ENCODE measurements at regions not wholly inside any gene's neighbourhood (a gene's known extent, or its start where the extent isn't known, plus 50 kb on each side); places are given as distances from the start of the nearest gene placed in this dataset.

GRCh38 chr19:32061315-32061714 lies 284.1 kb upstream of the ZNF507 start:
- Histone ChIP-seq H3K36me3 (ENCODE audit: insufficient read depth, low read length) (no peaks in the 10 kb centered on the region), H3K4me3 (ENCODE audit: insufficient read depth, low read depth, low read length) (no peak overlapping the region), H3K9me3 (ENCODE audit: insufficient read depth, low read depth, low read length) (no peaks in the 10 kb centered on the region), H3K79me2 (ENCODE audit: insufficient read depth, low read length) (no peaks in the 10 kb centered on the region), H2AFZ (ENCODE audit: low read depth, low read length) (no peak overlapping the region), H3K27me3 (ENCODE audit: insufficient read depth, low read length) (no peaks in the 10 kb centered on the region), H3K9ac (ENCODE audit: low read length) (no peak overlapping the region), H3K27ac (ENCODE audit: low read depth, low read length) (no peak overlapping the region), H3K4me1 (ENCODE audit: insufficient read depth, low read length) (no peaks in the 10 kb centered on the region), H4K20me1 (ENCODE audit: insufficient read depth, low read length) (no peaks in the 10 kb centered on the region), H3K4me2 (ENCODE audit: low read length) (no peak overlapping the region)
- Mint-ChIP-seq H3K27ac (ENCODE audit: unreplicated experiment) (no peak overlapping the region), H3K4me3 (ENCODE audit: unreplicated experiment) (no peak overlapping the region), H3K9me3 (ENCODE audit: unreplicated experiment) (no peaks in the 10 kb centered on the region), H3K27me3 (ENCODE audit: low read depth, unreplicated experiment) (peaks cover 23% of the 10 kb centered on the region), H3K36me3 (ENCODE audit: low read depth, unreplicated experiment) (no peaks in the 10 kb centered on the region), H3K4me1 (ENCODE audit: low read depth, unreplicated experiment) (no peaks in the 10 kb centered on the region)
- FAIRE-seq (no peak), DNase-seq (ENCODE audit: low read depth) (no peak)
- TF ChIP-seq EZH2 (IDR thresholded peaks at IDR 0.05; ENCODE audit: insufficient read depth, low read length) (no peak), CTCF (IDR thresholded peaks at IDR 0.05; ENCODE audit: insufficient read depth, low read depth, low read length) (no peak)

GRCh38 chr19:32063601-32064000 lies 281.8 kb upstream of the ZNF507 start:
- no peak for FAIRE-seq

More at GRCh38 chr19:32063601-32064000, 281.8 kb upstream of the ZNF507 start:
- Histone ChIP-seq H3K36me3 (ENCODE audit: insufficient read depth, low read length) (no peaks in the 10 kb centered on the region), H3K4me2 (ENCODE audit: low read length) (no peak overlapping the region), H3K79me2 (ENCODE audit: insufficient read depth, low read length) (no peaks in the 10 kb centered on the region), H3K27me3 (ENCODE audit: insufficient read depth, low read length) (no peaks in the 10 kb centered on the region), H2AFZ (ENCODE audit: low read depth, low read length) (no peak overlapping the region), H3K4me3 (ENCODE audit: insufficient read depth, low read depth, low read length) (no peak overlapping the region), H3K27ac (ENCODE audit: low read depth, low read length) (no peak overlapping the region), H3K4me1 (ENCODE audit: insufficient read depth, low read length) (no peaks in the 10 kb centered on the region), H3K9ac (ENCODE audit: low read length) (no peak overlapping the region), H3K9me3 (ENCODE audit: insufficient read depth, low read depth, low read length) (no peaks in the 10 kb centered on the region), H4K20me1 (ENCODE audit: insufficient read depth, low read length) (no peaks in the 10 kb centered on the region)
- no peak for TF ChIP-seq EZH2 (IDR thresholded peaks at IDR 0.05; ENCODE audit: insufficient read depth, low read length)
- no peak for TF ChIP-seq CTCF (IDR thresholded peaks at IDR 0.05; ENCODE audit: insufficient read depth, low read depth, low read length)
- no peak for DNase-seq (ENCODE audit: low read depth)
- H3K27me3 Mint-ChIP-seq (ENCODE audit: low read depth, unreplicated experiment), result peaks cover 18% of the 10 kb centered on the region
- H3K27ac Mint-ChIP-seq (ENCODE audit: unreplicated experiment), result no peak overlapping the region
- H3K9me3 Mint-ChIP-seq (ENCODE audit: unreplicated experiment), result no peaks in the 10 kb centered on the region
- H3K4me3 Mint-ChIP-seq (ENCODE audit: unreplicated experiment), result no peak overlapping the region
- peaks cover 5% of the 10 kb centered on the region for H3K4me1 Mint-ChIP-seq (ENCODE audit: low read depth, unreplicated experiment)
- H3K36me3 Mint-ChIP-seq (ENCODE audit: low read depth, unreplicated experiment), result no peaks in the 10 kb centered on the region

Data from astrocyte (in vitro differentiated cells and primary cell).